ENCODE measurements at regions not wholly inside any gene's neighbourhood (a gene's known extent, or its start where the extent isn't known, plus 50 kb on each side); places are given as distances from the start of the nearest gene placed in this dataset.

DNA sequence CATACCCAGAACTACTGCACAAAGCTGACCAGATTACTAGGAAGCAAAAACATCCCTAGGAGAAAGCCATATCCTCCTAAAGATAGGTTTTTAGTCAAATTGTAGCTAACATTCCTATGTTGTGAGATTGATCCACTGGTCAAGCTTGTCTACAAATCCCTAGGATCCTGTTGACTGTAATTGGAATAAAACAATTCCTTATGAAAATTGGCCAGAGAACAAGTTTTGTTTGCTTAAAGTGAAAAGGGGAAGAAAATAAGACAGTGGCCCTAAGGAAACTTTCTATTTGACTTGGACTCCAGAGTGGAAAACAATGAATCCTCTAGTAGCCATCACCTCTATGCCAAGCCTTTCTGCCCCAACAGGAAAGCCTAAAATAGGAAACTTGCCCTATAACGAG lies 645.2 kb upstream of the USP24 start:
- Histone ChIP-seq H2BK120ac (replicated peaks; ENCODE audit: low read depth, low read length) (no peak overlapping the region), H3K56ac (replicated peaks; ENCODE audit: insufficient read length, low read depth, low read length) (no peak overlapping the region), H3K27me3 (replicated peaks in 1 of 4; ENCODE audit: control insufficient read depth in 3 of 4, extremely low read depth in 1 of 4, insufficient read depth in 3 of 4, low read length in 3 of 4) (no peaks in the 10 kb centered on the region), H3K4me2 (ENCODE audit: insufficient read depth in 1 of 2, low read depth in 2 of 2, low read length in 2 of 2) (no peak overlapping the region), H4K5ac (ENCODE audit: insufficient read length, low read depth, low read length) (no peak overlapping the region), H3K23me2 (ENCODE audit: low read depth, low read length) (no peaks in the 10 kb centered on the region), H2AFZ (ENCODE audit: low read length) (no peak overlapping the region), H3K36me3 (ENCODE audit: control insufficient read depth in 2 of 4, insufficient read depth in 4 of 4, low read length in 3 of 4) (no peaks in the 10 kb centered on the region), H3K4ac (replicated peaks; ENCODE audit: insufficient read length, low read depth, low read length) (no peak overlapping the region), H3K9ac (replicated peaks in 1 of 4; ENCODE audit: extremely low read depth in 1 of 4, low read depth in 3 of 4, low read length in 3 of 4) (no peak overlapping the region), H3K18ac (ENCODE audit: extremely low read depth, low read length) (no peak overlapping the region), H2BK5ac (ENCODE audit: low read depth, low read length) (no peak overlapping the region), H2BK15ac (ENCODE audit: low read length) (no peak overlapping the region), H2BK20ac (ENCODE audit: low read length) (no peak overlapping the region), H4K91ac (replicated peaks; ENCODE audit: insufficient read length, low read length) (no peak overlapping the region), H3K14ac (ENCODE audit: insufficient read length) (no peak overlapping the region), H3K27ac (ENCODE audit: low read depth, low read length) (no peak overlapping the region), H3K4me3 (ENCODE audit: extremely low read depth in 1 of 4, insufficient read depth in 2 of 4, low read depth in 3 of 4, low read length in 4 of 4) (no peak overlapping the region), H3K9me3 (ENCODE audit: insufficient read depth in 2 of 2, low read depth in 1 of 2, low read length in 1 of 2) (no peaks in the 10 kb centered on the region), H4K20me1 (replicated peaks in 1 of 2; ENCODE audit: control insufficient read depth in 1 of 2, insufficient read depth in 2 of 2, low read length in 2 of 2) (no peaks in the 10 kb centered on the region), H3K4me1 (replicated peaks in 1 of 4; ENCODE audit: control insufficient read depth in 3 of 4, insufficient read depth in 4 of 4, low read length in 3 of 4) (no peaks in the 10 kb centered on the region), H3K79me1 (ENCODE audit: low read depth, low read length) (no peaks in the 10 kb centered on the region), H2AK5ac (ENCODE audit: low read depth, low read length) (no peak overlapping the region), H3K79me2 (ENCODE audit: control insufficient read depth in 1 of 2, insufficient read depth in 2 of 2, low read length in 2 of 2) (no peaks in the 10 kb centered on the region), H2BK12ac (ENCODE audit: low read depth, low read length) (no peak overlapping the region), H4K8ac (ENCODE audit: extremely low read depth, insufficient read depth, low read length) (no peak overlapping the region), H3K23ac (ENCODE audit: insufficient read length) (no peak overlapping the region)
- ChIA-PET POLR2A (ENCODE audit: partially characterized antibody) (no interaction called here), CTCF (ENCODE audit: partially characterized antibody) (interaction anchor here (1.2 to 7.3 kb wide), 5 partner anchors 9 to 724 kb away, joined by 3 to 53 read pairs (median 6); no protein-coding TSS in a partner anchor)
- FAIRE-seq, result no peak
- 95% methylated on average over 1 of the region's 1 CpG; no CpG with 5 or more reads in 1 of the 2 experiments for WGBS, 2 experiments (ENCODE audit: extremely low coverage in 1 of 2, insufficient coverage in 1 of 2, insufficient read length in 1 of 2, insufficient replicate concordance in 2 of 2, low coverage in 1 of 2, low lambda C conversion rate in 2 of 2, missing lambda C conversion rate in 1 of 2)
- TF ChIP-seq, protein P1, sequence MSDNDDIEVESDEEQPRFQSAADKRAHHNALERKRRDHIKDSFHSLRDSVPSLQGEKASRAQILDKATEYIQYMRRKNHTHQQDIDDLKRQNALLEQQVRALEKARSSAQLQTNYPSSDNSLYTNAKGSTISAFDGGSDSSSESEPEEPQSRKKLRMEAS (IDR thresholded peaks at IDR 0.05), result no peak
- TF ChIP-seq RBBP5 (IDR thresholded peaks at IDR 0.05; ENCODE audit: borderline replicate concordance, low read depth, low read length), result no peak
- TF ChIP-seq EGR1 (IDR thresholded peaks at IDR 0.05; ENCODE audit: borderline replicate concordance, low read depth, low read length), result no peak
- no peak for TF ChIP-seq POLR2AphosphoS5 (IDR thresholded peaks at IDR 0.05; ENCODE audit: low read depth, low read length)
- no peak for TF ChIP-seq BRCA1 (IDR thresholded peaks at IDR 0.05; ENCODE audit: low read depth, low read length)
- no peak for TF ChIP-seq HDAC2 (IDR thresholded peaks at IDR 0.05; ENCODE audit: borderline replicate concordance in 1 of 2, low read depth in 2 of 2, low read length in 2 of 2)
- no peak for TF ChIP-seq RNF2 (IDR thresholded peaks at IDR 0.05; ENCODE audit: borderline replicate concordance, low read depth, low read length, missing control alignments, poor library complexity, severe bottlenecking)
- no peak for TF ChIP-seq NANOG (IDR thresholded peaks at IDR 0.05; ENCODE audit: insufficient read depth, low read depth, low read length, poor library complexity, severe bottlenecking)
- TF ChIP-seq TBP (IDR thresholded peaks at IDR 0.05; ENCODE audit: low read depth, low read length), result no peak
- no peak for TF ChIP-seq SIX5 (IDR thresholded peaks at IDR 0.05; ENCODE audit: low read depth, low read length)
- no peak for TF ChIP-seq NRF1 (IDR thresholded peaks at IDR 0.05; ENCODE audit: low read depth, low read length)
- TF ChIP-seq BCL11A (IDR thresholded peaks at IDR 0.05; ENCODE audit: low read depth in 2 of 2, low read length in 2 of 2), result no peak
- TF ChIP-seq CHD1 (IDR thresholded peaks at IDR 0.05; ENCODE audit: low read depth, low read length), result no peak
- DNase-seq (ENCODE audit: low read depth in 1 of 2, low spot score in 2 of 2), result no peak
